ENCODE measurements at regions not wholly inside any gene's neighbourhood (a gene's known extent, or its start where the extent isn't known, plus 50 kb on each side); places are given as distances from the start of the nearest gene placed in this dataset.

GRCh38 chr14:95432144-95433093 is 84.0 kb downstream of the SYNE3 start:
- Histone ChIP-seq H2AFZ (ENCODE audit: low read depth, low read length) (no peak overlapping the region), H3K4me2 (ENCODE audit: insufficient read depth, low read length) (no peak overlapping the region), H3K9me1 (replicated peaks; ENCODE audit: control insufficient read depth, extremely low read depth, insufficient read depth, low read length) (no peaks in the 10 kb centered on the region), H4K20me1 (replicated peaks; ENCODE audit: control insufficient read depth, extremely low read depth, insufficient read depth, low read length) (no peaks in the 10 kb centered on the region), H3K4me1 (ENCODE audit: control insufficient read depth, extremely low read depth, insufficient read depth, low read length) (no peaks in the 10 kb centered on the region), H3K9ac (replicated peaks; ENCODE audit: extremely low read depth, insufficient read depth, low read length) (no peak overlapping the region), H3K4me3 (replicated peaks in 1 of 3; ENCODE audit: insufficient read depth in 1 of 3, low read depth in 1 of 3, low read length in 3 of 3) (no peak overlapping the region), H3K27me3 (ENCODE audit: control insufficient read depth in 2 of 2, insufficient read depth in 2 of 2, low read length in 2 of 2) (no peaks in the 10 kb centered on the region), H3K27ac (ENCODE audit: insufficient read depth, low read depth, low read length) (no peak overlapping the region), H3K79me2 (ENCODE audit: control insufficient read depth, insufficient read depth, low read length) (no peaks in the 10 kb centered on the region), H3K36me3 (ENCODE audit: control insufficient read depth in 2 of 2, extremely low read depth in 1 of 2, insufficient read depth in 2 of 2, low read length in 2 of 2) (peaks cover 0 to 6% of the 10 kb centered on the region in 2 experiments), H3K9me3 (replicated peaks; ENCODE audit: control insufficient read depth, insufficient read depth, low read length) (no peaks in the 10 kb centered on the region)
- POLR2A ChIA-PET, result no interaction called here
- FAIRE-seq (peak; percentile 66), DNase-seq (ENCODE audit: low read depth, low spot score) (peak; percentile 21)
- TF ChIP-seq, protein P1, sequence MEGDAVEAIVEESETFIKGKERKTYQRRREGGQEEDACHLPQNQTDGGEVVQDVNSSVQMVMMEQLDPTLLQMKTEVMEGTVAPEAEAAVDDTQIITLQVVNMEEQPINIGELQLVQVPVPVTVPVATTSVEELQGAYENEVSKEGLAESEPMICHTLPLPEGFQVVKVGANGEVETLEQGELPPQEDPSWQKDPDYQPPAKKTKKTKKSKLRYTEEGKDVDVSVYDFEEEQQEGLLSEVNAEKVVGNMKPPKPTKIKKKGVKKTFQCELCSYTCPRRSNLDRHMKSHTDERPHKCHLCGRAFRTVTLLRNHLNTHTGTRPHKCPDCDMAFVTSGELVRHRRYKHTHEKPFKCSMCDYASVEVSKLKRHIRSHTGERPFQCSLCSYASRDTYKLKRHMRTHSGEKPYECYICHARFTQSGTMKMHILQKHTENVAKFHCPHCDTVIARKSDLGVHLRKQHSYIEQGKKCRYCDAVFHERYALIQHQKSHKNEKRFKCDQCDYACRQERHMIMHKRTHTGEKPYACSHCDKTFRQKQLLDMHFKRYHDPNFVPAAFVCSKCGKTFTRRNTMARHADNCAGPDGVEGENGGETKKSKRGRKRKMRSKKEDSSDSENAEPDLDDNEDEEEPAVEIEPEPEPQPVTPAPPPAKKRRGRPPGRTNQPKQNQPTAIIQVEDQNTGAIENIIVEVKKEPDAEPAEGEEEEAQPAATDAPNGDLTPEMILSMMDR (IDR thresholded peaks at IDR 0.05; ENCODE audit: extremely low read depth in 1 of 2, insufficient read depth in 1 of 2, low read depth in 1 of 2, low read length in 2 of 2), result peak; percentile 65 to 86
- TF ChIP-seq FOS (IDR thresholded peaks at IDR 0.05; ENCODE audit: borderline replicate concordance, insufficient read depth, low read length) (no peak), POLR2AphosphoS5 (IDR thresholded peaks at IDR 0.05; ENCODE audit: insufficient read depth, low read depth, low read length) (no peak)
- intact Hi-C loops (cut with micrococcal nuclease) (loop anchor here (1.0 to 5.0 kb wide), 4 partner anchors 185 to 743 kb away; partner anchors contain the start of gene DICER1), dilution Hi-C loops (cut with MboI; ENCODE audit: extremely low pct_ligation_motif_present, low sequenced_read_pairs) (no loop called here)
- no TSS peak for BruUV-seq (replicated peaks)
- CTCF ChIA-PET, result interaction anchor here (0.6 to 3.1 kb wide), 24 partner anchors 10 to 884 kb away, joined by 3 to 69 read pairs (median 4); no protein-coding TSS in a partner anchor

Data from endothelial cell of umbilical vein (primary cell).